Ecto neural progenitor cell (in vitro differentiated cells): ENCODE measurements at regions not wholly inside any gene's neighbourhood (a gene's known extent, or its start where the extent isn't known, plus 50 kb on each side); places are given as distances from the start of the nearest gene placed in this dataset.
"Not testable (repeated sequence)": the region's sequence is repeated elsewhere in the genome, so short reads cannot be mapped to it uniquely, and the experiment has no call there.

ENCODE experiments used
- DNase-seq: peaks from one replicate; pipeline ENCODE4 v3.0.0-alpha.2; 2018; ENCODE audit warnings: low spot score

GRCh38 chr6:168369786-168370185 is 50.2 kb upstream of the DACT2 start:
- no peak for DNase-seq

- peak; percentile 89 for DNase-seq
Measured at GRCh38 chr6:168370310-168370991, 50.9 kb upstream of the DACT2 start.

GRCh38 chr6:168371185-168371584 is 51.6 kb upstream of the DACT2 start:
- DNase-seq: no peak

- no peak for DNase-seq
Measured at GRCh38 chr6:168371618-168371980, 52.0 kb upstream of the DACT2 start.

GRCh38 chr6:168371981-168372711 is 52.6 kb upstream of the DACT2 start:
- no peak for DNase-seq

GRCh38 chr6:168372889-168373288 is 53.3 kb upstream of the DACT2 start:
- DNase-seq: no peak

- DNase-seq: no peak
Measured at GRCh38 chr6:168373389-168373788, 53.8 kb upstream of the DACT2 start.

GRCh38 chr6:168374051-168374502 is 54.5 kb upstream of the DACT2 start:
- no peak for DNase-seq

GRCh38 chr6:168374541-168375071 is 55.0 kb upstream of the DACT2 start:
- DNase-seq: no peak

- no peak for DNase-seq
Measured at GRCh38 chr6:168376120-168376519, 56.5 kb upstream of the DACT2 start.

- DNase-seq: no peak
Measured at GRCh38 chr6:168376811-168377483, 57.4 kb upstream of the DACT2 start.

GRCh38 chr6:168377484-168377855 is 57.9 kb upstream of the DACT2 start:
- no peak for DNase-seq

- DNase-seq: no peak
Measured at GRCh38 chr6:168377856-168378832, 58.6 kb upstream of the DACT2 start.

GRCh38 chr6:168379579-168379978 is 60.0 kb upstream of the DACT2 start:
- DNase-seq: not testable (repeated sequence)

GRCh38 chr6:168380166-168380955 is 60.6 kb upstream of the SMOC2 start:
- not testable (repeated sequence) for DNase-seq

- no peak for DNase-seq
Measured at GRCh38 chr6:168380956-168381605, 59.9 kb upstream of the SMOC2 start.

GRCh38 chr6:168381726-168382458 is 59.1 kb upstream of the SMOC2 start:
- DNase-seq: no peak

- no peak for DNase-seq
Measured at GRCh38 chr6:168383062-168383854, 57.7 kb upstream of the SMOC2 start.
